Loucy (cell line): ENCODE measurements at regions not wholly inside any gene's neighbourhood (a gene's known extent, or its start where the extent isn't known, plus 50 kb on each side); places are given as distances from the start of the nearest gene placed in this dataset.

ENCODE experiments used
- H2AFZ ChIP-seq: fragments of 200-600 bp; sonication (generic); 2 replicates; pipeline ENCODE4 v1.6.0; 2016; ENCODE audit warnings: antibody characterized with exemption, mild to moderate bottlenecking, low read length, moderate library complexity
- H3F3A ChIP-seq: fragments of 200-600 bp; 2 replicates; pipeline ENCODE4 v1.6.0; 2016; ENCODE audit warnings: antibody characterized with exemption, low read depth, mild to moderate bottlenecking
- H3K27me3 ChIP-seq: fragments of 200-600 bp; sonication (generic); 2 replicates; pipeline ENCODE4 v1.6.1; 2014; ENCODE audit warnings: low read length, mild to moderate bottlenecking; ENCODE audit not compliant: insufficient read depth, poor library complexity, severe bottlenecking
- H3K36me3 ChIP-seq: fragments of 200-600 bp; sonication (generic); 2 replicates; pipeline ENCODE4 v1.6.1; 2016; ENCODE audit warnings: low read length; ENCODE audit not compliant: insufficient read depth
- H3K4me1 ChIP-seq: fragments of 200-600 bp; sonication (generic); 2 replicates; pipeline ENCODE4 v1.5.1; 2014; ENCODE audit warnings: low read length, mild to moderate bottlenecking; ENCODE audit not compliant: insufficient read depth, poor library complexity, severe bottlenecking
- H3K4me2 ChIP-seq: fragments of 200-600 bp; sonication (generic); 2 replicates; pipeline ENCODE4 v1.6.0; 2014; ENCODE audit warnings: antibody characterized with exemption, low read length, low read depth, mild to moderate bottlenecking; ENCODE audit not compliant: poor library complexity, severe bottlenecking
- H3K4me3 ChIP-seq: fragments of 200-600 bp; sonication (generic); 2 replicates; pipeline ENCODE4 v1.5.1; 2014; ENCODE audit warnings: low read length, mild to moderate bottlenecking, mixed read lengths; ENCODE audit not compliant: poor library complexity, severe bottlenecking
- H3K79me2 ChIP-seq: fragments of 200-600 bp; sonication (generic); 2 replicates; pipeline ENCODE4 v1.6.1; 2014; ENCODE audit warnings: low read length; ENCODE audit not compliant: insufficient read depth
- H3K9ac ChIP-seq: fragments of 200-600 bp; sonication (generic); 2 replicates; pipeline ENCODE4 v1.6.0; 2014; ENCODE audit warnings: mild to moderate bottlenecking, low read depth, low read length, moderate library complexity; ENCODE audit not compliant: poor library complexity, severe bottlenecking
- H3K9me2 ChIP-seq: fragments of 200-600 bp; sonication (generic); replicated peaks from 2 replicates; pipeline ENCODE4 v1.6.1; 2016; ENCODE audit warnings: low read depth, low read length, mixed read lengths
- H3K9me3 ChIP-seq: fragments of 200-600 bp; sonication (generic); 2 replicates; pipeline ENCODE4 v1.6.1; 2014; ENCODE audit warnings: mild to moderate bottlenecking, antibody characterized with exemption, low read length, low read depth; ENCODE audit not compliant: insufficient read depth
- H4K20me1 ChIP-seq: fragments of 200-600 bp; sonication (generic); 2 replicates; pipeline ENCODE4 v1.6.0; 2014; ENCODE audit warnings: antibody characterized with exemption, low read length, mild to moderate bottlenecking; ENCODE audit not compliant: insufficient read depth, poor library complexity, severe bottlenecking
- EZH2phosphoT487 ChIP-seq: fragments of 200-600 bp; IDR thresholded peaks from 2 replicates; pipeline ENCODE4 v1.6.1; 2018; ENCODE audit warnings: antibody characterized with exemption, mild to moderate bottlenecking, moderate library complexity, borderline replicate concordance
- TF ChIP-seq, protein P1 (sequence below): fragments of 200-600 bp; sonication (generic); conservative IDR thresholded peaks from 2 replicates; pipeline ENCODE4 v1.5.1; 2014; ENCODE audit warnings: mild to moderate bottlenecking, antibody characterized with exemption, low read length

DNA sequence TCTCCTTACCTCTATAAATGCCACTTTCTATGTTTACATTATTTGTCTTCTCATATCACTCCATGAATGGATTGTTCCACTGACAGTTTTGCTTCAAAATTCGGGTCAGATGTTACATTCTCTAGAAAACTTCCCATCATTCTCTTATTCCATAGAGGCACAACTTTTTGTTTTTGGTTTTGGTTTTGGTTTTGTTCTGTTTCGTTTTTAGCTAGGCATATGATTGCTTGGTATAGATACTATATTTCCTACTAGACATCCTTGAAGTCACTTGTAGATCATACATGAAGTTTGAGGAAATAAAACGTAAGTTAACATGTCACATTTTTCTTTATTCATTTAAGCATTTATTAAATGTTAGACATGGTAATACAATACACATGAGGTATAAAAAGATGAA lies 961.0 kb downstream of the PCDH18 start:
- no peak overlapping the region for H2AFZ ChIP-seq
- TF ChIP-seq, protein P1, sequence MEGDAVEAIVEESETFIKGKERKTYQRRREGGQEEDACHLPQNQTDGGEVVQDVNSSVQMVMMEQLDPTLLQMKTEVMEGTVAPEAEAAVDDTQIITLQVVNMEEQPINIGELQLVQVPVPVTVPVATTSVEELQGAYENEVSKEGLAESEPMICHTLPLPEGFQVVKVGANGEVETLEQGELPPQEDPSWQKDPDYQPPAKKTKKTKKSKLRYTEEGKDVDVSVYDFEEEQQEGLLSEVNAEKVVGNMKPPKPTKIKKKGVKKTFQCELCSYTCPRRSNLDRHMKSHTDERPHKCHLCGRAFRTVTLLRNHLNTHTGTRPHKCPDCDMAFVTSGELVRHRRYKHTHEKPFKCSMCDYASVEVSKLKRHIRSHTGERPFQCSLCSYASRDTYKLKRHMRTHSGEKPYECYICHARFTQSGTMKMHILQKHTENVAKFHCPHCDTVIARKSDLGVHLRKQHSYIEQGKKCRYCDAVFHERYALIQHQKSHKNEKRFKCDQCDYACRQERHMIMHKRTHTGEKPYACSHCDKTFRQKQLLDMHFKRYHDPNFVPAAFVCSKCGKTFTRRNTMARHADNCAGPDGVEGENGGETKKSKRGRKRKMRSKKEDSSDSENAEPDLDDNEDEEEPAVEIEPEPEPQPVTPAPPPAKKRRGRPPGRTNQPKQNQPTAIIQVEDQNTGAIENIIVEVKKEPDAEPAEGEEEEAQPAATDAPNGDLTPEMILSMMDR: no peak
- no peak for TF ChIP-seq EZH2phosphoT487
- H3K9me2 ChIP-seq: no peaks in the 10 kb centered on the region
- no peak overlapping the region for H3K4me2 ChIP-seq
- no peaks in the 10 kb centered on the region for H3K9me3 ChIP-seq
- H4K20me1 ChIP-seq: no peaks in the 10 kb centered on the region
- no peaks in the 10 kb centered on the region for H3K4me1 ChIP-seq
- no peaks in the 10 kb centered on the region for H3F3A ChIP-seq
- no peak overlapping the region for H3K4me3 ChIP-seq
- H3K27me3 ChIP-seq: no peaks in the 10 kb centered on the region
- no peaks in the 10 kb centered on the region for H3K36me3 ChIP-seq
- H3K79me2 ChIP-seq: no peaks in the 10 kb centered on the region
- no peak overlapping the region for H3K9ac ChIP-seq

DNA sequence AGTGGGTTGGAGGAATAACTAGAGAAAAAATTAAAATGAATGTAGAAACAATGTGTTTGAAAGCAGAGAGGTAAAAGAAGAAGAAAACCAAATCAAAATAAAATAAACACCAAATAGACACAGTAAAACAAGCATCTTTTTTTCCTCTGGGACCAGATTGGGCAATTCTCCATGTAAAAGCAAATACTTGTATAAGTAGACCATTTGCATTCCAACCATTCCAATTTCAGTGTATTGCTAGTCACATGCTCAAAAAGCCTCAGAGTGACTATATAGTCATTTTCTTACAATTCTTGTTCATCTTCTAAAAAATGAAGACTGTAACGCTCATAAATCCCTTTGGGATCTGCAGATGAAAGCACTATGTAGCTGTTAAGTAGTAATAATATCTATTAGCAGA lies 969.5 kb downstream of the PCDH18 start:
- H4K20me1 ChIP-seq: no peaks in the 10 kb centered on the region
- no peak overlapping the region for H2AFZ ChIP-seq

DNA sequence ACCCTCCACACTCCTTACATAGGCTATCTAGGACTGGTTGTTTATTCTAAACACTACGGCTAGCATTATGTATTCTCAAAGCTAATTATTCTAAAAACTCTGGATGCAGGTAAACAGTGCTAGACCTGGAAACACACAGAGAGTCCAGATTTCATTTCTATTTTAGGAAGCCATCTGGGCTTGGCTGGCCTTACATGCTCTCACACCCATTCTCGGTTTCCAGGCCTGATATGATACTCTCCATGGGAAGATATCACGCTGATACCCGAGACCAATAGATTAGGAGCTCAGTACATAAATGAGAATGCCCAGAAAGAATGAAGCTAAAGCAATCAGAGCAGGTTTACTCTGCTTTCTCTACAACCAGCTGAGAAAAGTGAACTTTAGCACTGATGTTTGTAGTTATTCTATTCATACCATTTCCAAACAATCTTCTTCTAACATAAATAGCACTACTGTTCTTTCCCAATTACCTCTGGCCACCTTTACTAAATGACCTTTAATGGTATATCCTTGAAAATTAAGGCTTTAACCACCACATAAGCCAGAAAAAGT lies 973.3 kb downstream of the PCDH18 start:
- H3K9me2 ChIP-seq: no peaks in the 10 kb centered on the region
- no peaks in the 10 kb centered on the region for H3K79me2 ChIP-seq
- TF ChIP-seq, protein P1: no peak
- TF ChIP-seq EZH2phosphoT487: no peak

More for the DNA sequence above, 969.5 kb downstream of the PCDH18 start:
- no peaks in the 10 kb centered on the region for H3K36me3 ChIP-seq
- H3K9me2 ChIP-seq: no peaks in the 10 kb centered on the region
- no peaks in the 10 kb centered on the region for H3F3A ChIP-seq
- H3K9me3 ChIP-seq: no peaks in the 10 kb centered on the region
- no peaks in the 10 kb centered on the region for H3K4me1 ChIP-seq
- H3K4me3 ChIP-seq: no peak overlapping the region
- no peak overlapping the region for H3K4me2 ChIP-seq
- H3K27me3 ChIP-seq: no peaks in the 10 kb centered on the region
- no peak overlapping the region for H3K9ac ChIP-seq
- TF ChIP-seq, protein P1: no peak
- TF ChIP-seq EZH2phosphoT487: no peak
- no peaks in the 10 kb centered on the region for H3K79me2 ChIP-seq

More for the DNA sequence above, 973.3 kb downstream of the PCDH18 start:
- Histone ChIP-seq H4K20me1 (no peaks in the 10 kb centered on the region), H3K4me1 (no peaks in the 10 kb centered on the region), H2AFZ (no peak overlapping the region), H3F3A (no peaks in the 10 kb centered on the region), H3K27me3 (no peaks in the 10 kb centered on the region), H3K4me2 (no peak overlapping the region), H3K9me3 (no peaks in the 10 kb centered on the region), H3K4me3 (no peak overlapping the region), H3K9ac (no peak overlapping the region), H3K36me3 (no peaks in the 10 kb centered on the region)
